DMS 273 (cell line): ENCODE measurements at regions not wholly inside any gene's neighbourhood (a gene's known extent, or its start where the extent isn't known, plus 50 kb on each side); places are given as distances from the start of the nearest gene placed in this dataset.

Experiments
- DNase-seq: peaks from one replicate; lab custom pipeline; 2025; ENCODE audit not compliant: unreplicated experiment; lab: John Stamatoyannopoulos, UW

GRCh38 chr4:107253579-107254068 is 217.5 kb upstream of the DKK2 start:
- DNase-seq = no peak

- no peak for DNase-seq
Measured at GRCh38 chr4:107253090-107253489, 217.0 kb upstream of the DKK2 start.

GRCh38 chr4:107252571-107252970 is 216.5 kb upstream of the DKK2 start:
- no peak for DNase-seq

GRCh38 chr4:107248571-107248970 is 212.5 kb upstream of the DKK2 start:
- DNase-seq = no peak

GRCh38 chr4:107247738-107248137 is 211.6 kb upstream of the DKK2 start:
- no peak for DNase-seq

GRCh38 chr4:107246761-107247160 is 210.6 kb upstream of the DKK2 start:
- no peak for DNase-seq

- DNase-seq = no peak
Measured at GRCh38 chr4:107243141-107243781, 207.1 kb upstream of the DKK2 start.

GRCh38 chr4:107220976-107221375 is 184.9 kb upstream of the DKK2 start:
- no peak for DNase-seq

GRCh38 chr4:107219681-107220080 is 183.6 kb upstream of the DKK2 start:
- no peak for DNase-seq

GRCh38 chr4:107216379-107216778 is 180.3 kb upstream of the DKK2 start:
- no peak for DNase-seq

- DNase-seq = no peak
Measured at GRCh38 chr4:107215222-107215621, 179.1 kb upstream of the DKK2 start.

GRCh38 chr4:107213880-107214279 is 177.8 kb upstream of the DKK2 start:
- DNase-seq = no peak

GRCh38 chr4:107213410-107213809 is 177.3 kb upstream of the DKK2 start:
- no peak for DNase-seq

GRCh38 chr4:107212565-107212964 is 176.5 kb upstream of the DKK2 start:
- no peak for DNase-seq

- no peak for DNase-seq
Measured at GRCh38 chr4:107210450-107211239, 174.5 kb upstream of the DKK2 start.

GRCh38 chr4:107203733-107204132 is 167.6 kb upstream of the DKK2 start:
- no peak for DNase-seq

- no peak for DNase-seq
Measured at GRCh38 chr4:107202744-107203143, 166.6 kb upstream of the DKK2 start.

GRCh38 chr4:107197121-107197520 is 161.0 kb upstream of the DKK2 start:
- DNase-seq = no peak

- no peak for DNase-seq
Measured at GRCh38 chr4:107196312-107196711, 160.2 kb upstream of the DKK2 start.

- DNase-seq = no peak
Measured at GRCh38 chr4:107194005-107194404, 157.9 kb upstream of the DKK2 start.

- DNase-seq = no peak
Measured at GRCh38 chr4:107192601-107193000, 156.5 kb upstream of the DKK2 start.

GRCh38 chr4:107187091-107187490 is 151.0 kb upstream of the DKK2 start:
- DNase-seq = no peak
